ENCODE measurements at regions not wholly inside any gene's neighbourhood (a gene's known extent, or its start where the extent isn't known, plus 50 kb on each side); places are given as distances from the start of the nearest gene placed in this dataset.

- no peak for DNase-seq (ENCODE audit: low read depth)
Observed at GRCh38 chr2:16019617-16020351, 79.4 kb downstream of the MYCN start.

- DNase-seq (ENCODE audit: low read depth) = no peak
Observed at GRCh38 chr2:16019060-16019480, 78.7 kb downstream of the MYCN start.

- DNase-seq (ENCODE audit: low read depth) = no peak
Observed at GRCh38 chr2:16018277-16019059, 78.1 kb downstream of the MYCN start.

- DNase-seq (ENCODE audit: low read depth) = no peak
Observed at GRCh38 chr2:16016282-16016681, 75.9 kb downstream of the MYCN start.

GRCh38 chr2:16015903-16016265, 75.5 kb downstream of the MYCN start:
- DNase-seq (ENCODE audit: low read depth) = no peak

GRCh38 chr2:16015210-16015902, 75.0 kb downstream of the MYCN start:
- DNase-seq (ENCODE audit: low read depth) = no peak

- no peak for DNase-seq (ENCODE audit: low read depth)
Observed at GRCh38 chr2:16014802-16015201, 74.5 kb downstream of the MYCN start.

- DNase-seq (ENCODE audit: low read depth) = no peak
Observed at GRCh38 chr2:16014041-16014787, 73.9 kb downstream of the MYCN start.

GRCh38 chr2:16013359-16013911, 73.1 kb downstream of the MYCN start:
- no peak for DNase-seq (ENCODE audit: low read depth)

- no peak for DNase-seq (ENCODE audit: low read depth)
Observed at GRCh38 chr2:16012626-16013358, 72.4 kb downstream of the MYCN start.

- no peak for DNase-seq (ENCODE audit: low read depth)
Observed at GRCh38 chr2:16012029-16012596, 71.8 kb downstream of the MYCN start.

- DNase-seq (ENCODE audit: low read depth) = no peak
Observed at GRCh38 chr2:16011621-16011960, 71.2 kb downstream of the MYCN start.

- no peak for DNase-seq (ENCODE audit: low read depth)
Observed at GRCh38 chr2:16010951-16011620, 70.7 kb downstream of the MYCN start.

GRCh38 chr2:16010011-16010410, 69.7 kb downstream of the MYCN start:
- no peak for DNase-seq (ENCODE audit: low read depth)

- no peak for DNase-seq (ENCODE audit: low read depth)
Observed at GRCh38 chr2:16009560-16009959, 69.2 kb downstream of the MYCN start.

- DNase-seq (ENCODE audit: low read depth) = no peak
Observed at GRCh38 chr2:16008856-16009255, 68.5 kb downstream of the MYCN start.

- no peak for DNase-seq (ENCODE audit: low read depth)
Observed at GRCh38 chr2:16008331-16008850, 68.0 kb downstream of the MYCN start.

GRCh38 chr2:16007167-16007934, 67.0 kb downstream of the MYCN start:
- DNase-seq (ENCODE audit: low read depth) = no peak

GRCh38 chr2:16006537-16007166, 66.3 kb downstream of the MYCN start:
- no peak for DNase-seq (ENCODE audit: low read depth)

Data from activated T-helper 1 cell treated with Interleukin-2 at 50 U/mL for 16 hours (primary cell).